Ureter (tissue), 1 donor: ENCODE measurements at regions not wholly inside any gene's neighbourhood (a gene's known extent, or its start where the extent isn't known, plus 50 kb on each side); places are given as distances from the start of the nearest gene placed in this dataset.
"Not testable (repeated sequence)": the region's sequence is repeated elsewhere in the genome, so short reads cannot be mapped to it uniquely, and the experiment has no call there.

Experiments
- DNase-seq: peaks from one replicate; pipeline ENCODE4 v3.0.0-alpha.2; 2020; ENCODE audit warnings: low spot score
- donor health status: DM: yes; HTN: yes; CAD: no.

DNA sequence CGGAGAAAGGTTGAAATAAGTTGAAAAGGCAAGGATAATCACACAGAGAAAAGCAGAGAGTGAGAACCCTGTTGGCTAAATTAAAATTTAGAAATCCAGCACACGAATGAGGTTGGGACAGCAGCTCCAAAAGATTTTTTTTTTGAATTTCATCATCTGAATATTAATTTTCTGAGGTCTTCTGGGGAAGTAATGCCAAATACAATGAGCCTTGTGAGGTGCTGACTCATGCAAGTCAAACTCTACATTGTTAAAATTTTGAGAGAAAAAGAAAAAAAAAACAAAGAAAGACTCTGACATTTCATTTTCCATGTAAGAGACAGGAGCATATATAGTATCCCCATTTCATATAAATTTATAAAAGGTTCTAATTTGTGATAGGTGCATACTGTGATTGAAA lies 614.2 kb upstream of the CDH2 start:
- DNase-seq = no peak

- no peak for DNase-seq
Observed at GRCh38 chr18:28789502-28789901, 612.6 kb upstream of the CDH2 start.

- DNase-seq = no peak
Observed at GRCh38 chr18:28786926-28787325, 610.0 kb upstream of the CDH2 start.

GRCh38 chr18:28781616-28782362 lies 604.9 kb upstream of the CDH2 start:
- DNase-seq = no peak

- DNase-seq = no peak
Observed at GRCh38 chr18:28778706-28779105, 601.8 kb upstream of the CDH2 start.

- DNase-seq = no peak
Observed at GRCh38 chr18:28777756-28778155, 600.8 kb upstream of the CDH2 start.

- no peak for DNase-seq
Observed at GRCh38 chr18:28771849-28772248, 594.9 kb upstream of the CDH2 start.

DNA sequence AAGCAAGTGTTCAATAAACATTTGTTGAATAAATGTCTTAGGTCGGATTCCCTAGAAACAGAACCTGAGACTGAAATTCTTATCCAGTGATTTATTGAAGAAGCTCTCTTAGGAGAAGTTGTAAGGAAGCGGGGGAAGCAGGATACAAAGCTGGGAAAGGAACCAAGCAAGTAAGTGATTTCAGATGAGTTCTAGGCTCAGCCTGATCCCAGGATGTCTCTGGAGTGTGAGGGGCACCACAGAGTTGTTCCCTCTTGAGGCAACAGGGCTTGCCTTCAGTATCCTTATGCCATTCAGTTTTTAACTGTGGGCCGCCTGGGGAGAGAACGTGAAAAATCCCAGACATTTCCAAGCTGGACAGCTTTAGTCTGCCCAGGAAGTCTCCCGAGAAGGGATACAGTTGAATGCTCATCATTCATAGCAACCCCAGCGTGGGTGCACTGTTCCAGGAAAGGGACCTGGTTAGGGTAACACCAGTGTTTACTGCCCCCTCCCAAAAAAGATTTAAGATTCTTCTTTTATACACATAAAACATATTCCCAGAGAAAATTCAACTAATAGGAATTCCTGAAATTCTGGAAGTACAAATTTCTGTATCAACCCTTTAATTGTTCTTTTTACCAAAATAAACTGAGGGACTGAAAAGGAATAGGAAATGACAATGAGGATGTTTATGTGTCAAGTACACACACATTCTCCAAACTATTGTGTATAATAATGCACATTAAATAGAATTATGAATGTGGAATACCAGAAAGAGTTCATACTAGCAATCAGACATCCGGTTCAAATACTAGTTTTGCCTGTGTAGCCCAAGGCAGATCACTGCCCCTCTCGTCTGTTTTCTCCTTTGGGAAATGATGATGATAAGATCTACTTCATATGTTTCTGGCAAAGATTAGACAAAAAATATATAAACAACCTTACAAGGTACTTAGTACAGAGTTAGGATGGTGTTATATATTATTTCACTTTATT lies 592.1 kb upstream of the CDH2 start:
- DNase-seq = no peak

DNA sequence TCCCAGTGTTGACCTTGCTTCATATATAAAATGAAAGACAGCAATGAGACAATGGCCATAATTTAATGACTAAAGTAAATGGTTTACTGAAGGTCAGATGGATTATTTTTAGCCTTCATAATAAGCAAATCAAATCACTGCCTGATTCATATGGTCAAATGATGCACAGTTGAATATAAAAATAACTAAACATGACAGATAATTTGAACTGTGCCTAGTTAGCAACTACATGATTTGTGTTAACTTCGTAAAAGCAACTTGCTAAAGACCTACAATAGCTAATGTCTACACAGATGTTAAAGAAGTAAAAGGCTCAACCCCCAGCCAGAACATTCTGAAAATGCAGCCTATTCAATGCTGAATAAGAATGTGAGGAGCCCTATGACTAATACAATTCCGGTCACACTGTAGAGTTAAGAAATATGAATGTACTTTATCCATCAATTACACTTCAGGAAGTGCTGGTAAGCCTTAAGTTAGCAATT lies 590.8 kb upstream of the CDH2 start:
- no peak for DNase-seq

- DNase-seq = no peak
Observed at GRCh38 chr18:28767201-28767600, 590.3 kb upstream of the CDH2 start.

GRCh38 chr18:28766721-28767120 lies 589.8 kb upstream of the CDH2 start:
- no peak for DNase-seq

GRCh38 chr18:28766027-28766426 lies 589.1 kb upstream of the CDH2 start:
- DNase-seq = no peak

GRCh38 chr18:28760299-28760698 lies 583.4 kb upstream of the CDH2 start:
- DNase-seq = no peak

GRCh38 chr18:28757466-28758008 lies 580.6 kb upstream of the CDH2 start:
- DNase-seq = no peak

DNA sequence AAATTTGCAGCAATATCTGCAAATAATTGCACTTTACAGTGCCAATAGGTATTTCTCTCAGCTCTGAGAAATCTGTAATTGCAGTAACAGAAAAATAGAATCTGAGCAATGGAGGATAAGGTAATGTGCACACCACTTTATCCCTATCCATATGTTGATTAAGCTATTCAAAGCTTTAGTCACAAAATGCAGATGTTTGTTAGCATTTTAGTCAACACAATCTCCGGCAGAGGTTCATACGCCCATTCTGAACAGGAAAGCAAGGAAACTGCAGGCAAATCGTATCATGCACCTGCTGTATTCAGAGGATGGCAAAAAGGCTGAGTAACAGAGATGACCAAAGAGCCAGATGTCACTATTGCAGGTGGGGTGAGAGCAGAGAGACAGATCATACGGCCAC lies 566.2 kb upstream of the CDH2 start:
- DNase-seq = no peak

GRCh38 chr18:28740575-28740974 lies 563.6 kb upstream of the CDH2 start:
- DNase-seq = no peak

- no peak for DNase-seq
Observed at GRCh38 chr18:28736951-28737350, 560.0 kb upstream of the CDH2 start.

- DNase-seq = no peak
Observed at GRCh38 chr18:28736223-28736622, 559.3 kb upstream of the CDH2 start.

DNA sequence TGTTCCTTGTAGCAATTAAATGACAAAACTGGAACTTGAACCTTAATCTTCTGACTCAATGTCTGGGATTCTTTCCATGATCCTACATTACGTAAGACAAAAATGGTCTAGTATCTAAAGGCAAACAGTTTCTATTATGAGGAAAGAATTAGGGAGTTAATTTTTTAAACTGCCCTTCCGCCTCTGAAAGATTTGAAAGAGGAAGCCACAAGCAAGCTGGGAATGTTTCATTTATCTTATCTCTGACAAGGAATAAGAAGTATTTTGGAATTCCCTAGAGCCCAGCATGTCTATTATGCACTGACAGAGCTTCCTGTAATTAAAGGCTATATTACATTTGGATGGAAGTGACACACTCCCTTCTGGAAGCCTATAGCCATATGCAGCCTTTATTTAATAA lies 558.8 kb upstream of the CDH2 start:
- no peak for DNase-seq

GRCh38 chr18:28729321-28729720 lies 552.4 kb upstream of the CDH2 start:
- DNase-seq = no peak

- DNase-seq = no peak
Observed at GRCh38 chr18:28728891-28729290, 552.0 kb upstream of the CDH2 start.

DNA sequence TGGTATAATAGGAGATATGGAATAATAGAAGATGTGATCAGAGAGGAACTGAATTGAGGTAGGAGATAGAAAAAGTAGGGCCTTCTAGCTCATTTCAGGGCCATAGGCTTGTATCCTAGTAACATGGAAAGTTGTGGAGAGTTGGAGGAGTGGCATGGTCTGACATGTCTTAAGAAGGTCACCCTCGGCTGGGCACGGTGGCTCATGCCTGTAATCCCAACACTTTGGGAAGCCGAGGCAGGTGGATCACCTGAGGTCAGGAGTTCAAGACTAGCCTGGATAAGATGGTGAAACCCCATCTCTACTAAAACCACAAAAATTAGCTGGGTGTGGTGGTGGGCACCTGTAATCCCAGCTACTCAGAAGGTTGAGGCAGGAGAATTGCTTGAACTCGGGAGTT lies 550.3 kb upstream of the CDH2 start:
- DNase-seq = not testable (repeated sequence)

- DNase-seq = no peak
Observed at GRCh38 chr18:28725876-28726275, 548.9 kb upstream of the CDH2 start.
